ENCODE measurements at regions not wholly inside any gene's neighbourhood (a gene's known extent, or its start where the extent isn't known, plus 50 kb on each side); places are given as distances from the start of the nearest gene placed in this dataset.
A peak's percentile ranks its signal among the peaks of the same experiment; 100 is the strongest.
"Not testable (repeated sequence)": the region's sequence is repeated elsewhere in the genome, so short reads cannot be mapped to it uniquely, and the experiment has no call there.

GRCh38 chr7:81462672-81463071 lies 307.2 kb downstream of the HGF start:
- no peak for DNase-seq (ENCODE audit: low read depth)
- no peak for TF ChIP-seq CTCF (IDR thresholded peaks at IDR 0.05; ENCODE audit: low read depth, low read length, missing control alignments)
- in situ Hi-C loops (cut with HindIII; ENCODE audit: low sequenced_read_pairs): loop anchor here (25.0 kb wide), 1 partner anchor 750 kb away; no protein-coding TSS in a partner anchor
- no peak overlapping the region for H3K4me3 ChIP-seq (ENCODE audit: low read depth, low read length)

DNA sequence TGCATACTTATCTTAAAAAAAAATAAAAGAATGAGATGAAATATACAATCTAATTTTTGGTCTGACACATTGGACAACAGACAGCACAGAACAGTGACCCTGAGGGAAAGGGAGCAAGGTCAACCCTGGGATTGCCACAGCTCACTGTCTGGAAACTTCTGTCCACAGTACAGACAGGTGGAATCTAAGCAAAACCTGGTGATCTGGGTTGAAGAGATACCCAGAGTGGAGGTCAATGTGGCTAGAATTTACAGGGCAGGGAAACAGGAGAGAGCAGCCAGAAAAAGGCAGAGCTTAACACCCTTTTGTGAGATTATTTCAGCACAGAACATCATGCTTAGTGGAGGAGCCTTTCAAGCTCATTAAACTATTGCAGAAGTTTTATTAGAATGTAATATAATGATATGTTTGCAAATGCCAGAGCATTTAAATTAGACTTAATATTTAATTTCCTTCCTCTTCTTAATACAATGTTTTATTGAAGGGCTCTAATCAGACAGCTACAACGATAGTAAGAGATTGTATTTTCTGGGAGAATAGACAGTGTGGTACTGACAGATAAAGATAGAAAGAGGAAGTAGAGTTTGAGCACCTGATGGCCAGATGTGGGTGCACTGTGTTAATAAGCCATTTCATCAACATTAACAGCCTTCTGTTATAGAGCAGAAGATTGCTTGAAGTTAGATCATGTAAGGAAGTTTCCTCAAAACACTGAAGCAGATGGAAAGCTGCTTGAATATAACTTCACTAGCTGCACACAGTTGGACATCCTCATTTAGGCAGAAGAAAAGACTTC lies 309.4 kb downstream of the HGF start:
- no peak for TF ChIP-seq CTCF (IDR thresholded peaks at IDR 0.05; ENCODE audit: low read depth, low read length, missing control alignments)
- no peak overlapping the region for H3K4me3 ChIP-seq (ENCODE audit: low read depth, low read length)
- in situ Hi-C loops (cut with HindIII; ENCODE audit: low sequenced_read_pairs): loop anchor here (25.0 kb wide), 1 partner anchor 748 kb away; no protein-coding TSS in a partner anchor
- DNase-seq (ENCODE audit: low read depth): no peak

DNA sequence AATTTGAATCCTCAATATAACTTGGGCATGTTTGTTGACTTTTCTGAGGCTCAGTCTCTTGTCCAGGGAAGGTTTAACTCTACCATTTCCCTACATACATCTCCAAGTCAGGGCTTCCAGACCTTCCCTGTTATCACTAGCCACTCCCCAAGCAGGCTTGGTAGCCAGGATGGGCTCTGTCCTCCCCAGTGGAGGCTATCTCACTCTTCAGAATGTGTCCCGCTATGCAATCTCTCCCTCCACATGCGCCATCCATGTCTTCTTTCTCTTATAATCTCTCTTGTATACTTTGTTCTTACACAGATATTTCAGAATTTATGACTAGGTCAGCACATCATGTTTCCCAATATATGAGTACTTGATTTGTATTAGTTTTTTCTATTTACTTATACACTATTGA lies 310.4 kb downstream of the HGF start:
- in situ Hi-C loops (cut with HindIII; ENCODE audit: low sequenced_read_pairs): loop anchor here (25.0 kb wide), 1 partner anchor 747 kb away; no protein-coding TSS in a partner anchor
- TF ChIP-seq CTCF (IDR thresholded peaks at IDR 0.05; ENCODE audit: low read depth, low read length, missing control alignments): no peak
- DNase-seq (ENCODE audit: low read depth): no peak

GRCh38 chr7:81457852-81458522 lies 311.9 kb downstream of the HGF start:
- peak; percentile 24 for TF ChIP-seq CTCF (IDR thresholded peaks at IDR 0.05; ENCODE audit: low read depth, low read length, missing control alignments)
- DNase-seq (ENCODE audit: low read depth): peak; percentile 31
- in situ Hi-C loops (cut with HindIII; ENCODE audit: low sequenced_read_pairs): loop anchor here (25.0 kb wide), 1 partner anchor 746 kb away; no protein-coding TSS in a partner anchor
- no peak overlapping the region for H3K4me3 ChIP-seq (ENCODE audit: low read depth, low read length)

More for the DNA sequence above, 310.4 kb downstream of the HGF start:
- H3K4me3 ChIP-seq (ENCODE audit: low read depth, low read length): no peak overlapping the region

GRCh38 chr7:81453770-81454169 lies 316.1 kb downstream of the HGF start:
- in situ Hi-C loops (cut with HindIII; ENCODE audit: low sequenced_read_pairs): loop anchor here (25.0 kb wide), 1 partner anchor 741 kb away; no protein-coding TSS in a partner anchor
- not testable (repeated sequence) for H3K4me3 ChIP-seq (ENCODE audit: low read depth, low read length); DNase-seq (ENCODE audit: low read depth)

DNA sequence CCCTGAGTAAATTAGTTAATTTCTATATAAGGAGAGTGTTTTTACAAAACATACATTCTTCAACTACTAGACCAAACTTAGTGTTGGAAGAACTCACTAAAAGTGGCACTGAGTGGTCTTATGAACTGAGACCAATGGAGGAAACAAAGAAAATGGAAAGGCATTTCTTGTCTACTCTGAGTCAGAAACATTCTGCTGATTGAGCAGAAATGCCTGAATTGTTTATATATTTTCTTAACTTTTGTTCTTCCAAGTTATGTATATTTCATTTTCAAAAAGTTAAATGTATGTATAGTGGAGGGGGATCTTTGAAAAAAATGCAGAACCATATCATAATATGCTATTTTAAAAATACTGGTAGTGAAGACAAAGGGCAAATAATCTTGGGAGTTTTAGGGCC lies 320.7 kb downstream of the HGF start:
- no peak overlapping the region for H3K4me3 ChIP-seq (ENCODE audit: low read depth, low read length)
- DNase-seq (ENCODE audit: low read depth): no peak
- in situ Hi-C loops (cut with HindIII; ENCODE audit: low sequenced_read_pairs): loop anchor here (25.0 kb wide), 1 partner anchor 537 kb away; the partner anchor contains the start of gene SEMA3C
- TF ChIP-seq CTCF (IDR thresholded peaks at IDR 0.05; ENCODE audit: low read depth, low read length, missing control alignments): no peak

Data from astrocyte of the cerebellum (primary cell).